ENCODE measurements at regions not wholly inside any gene's neighbourhood (a gene's known extent, or its start where the extent isn't known, plus 50 kb on each side); places are given as distances from the start of the nearest gene placed in this dataset.

GRCh38 chr1:212532469-212533147 lies 76.0 kb upstream of the ATF3 start:
- H3K4me3 ChIP-seq (ENCODE audit: low read depth, low read length): no peak overlapping the region
- no peak for DNase-seq (ENCODE audit: low read depth)
- no peak for TF ChIP-seq CTCF (conservative IDR thresholded peaks at IDR 0.05; ENCODE audit: low read depth, low read length)

GRCh38 chr1:212533148-212533517 lies 75.4 kb upstream of the ATF3 start:
- H3K4me3 ChIP-seq (ENCODE audit: low read depth, low read length): no peak overlapping the region
- DNase-seq (ENCODE audit: low read depth): no peak
- no peak for TF ChIP-seq CTCF (conservative IDR thresholded peaks at IDR 0.05; ENCODE audit: low read depth, low read length)

GRCh38 chr1:212536586-212536985 lies 72.0 kb upstream of the ATF3 start:
- no peak for TF ChIP-seq CTCF (conservative IDR thresholded peaks at IDR 0.05; ENCODE audit: low read depth, low read length)
- DNase-seq (ENCODE audit: low read depth): no peak
- no peak overlapping the region for H3K4me3 ChIP-seq (ENCODE audit: low read depth, low read length)

GRCh38 chr1:212537610-212538009 lies 71.0 kb upstream of the ATF3 start:
- no peak for DNase-seq (ENCODE audit: low read depth)
- H3K4me3 ChIP-seq (ENCODE audit: low read depth, low read length): no peak overlapping the region
- TF ChIP-seq CTCF (conservative IDR thresholded peaks at IDR 0.05; ENCODE audit: low read depth, low read length): no peak

- no peak for TF ChIP-seq CTCF (conservative IDR thresholded peaks at IDR 0.05; ENCODE audit: low read depth, low read length)
- DNase-seq (ENCODE audit: low read depth): no peak
- no peak overlapping the region for H3K4me3 ChIP-seq (ENCODE audit: low read depth, low read length)
These were observed 68.7 kb upstream of the ATF3 start for GRCh38 chr1:212539737-212540430.

- TF ChIP-seq CTCF (conservative IDR thresholded peaks at IDR 0.05; ENCODE audit: low read depth, low read length): no peak
- H3K4me3 ChIP-seq (ENCODE audit: low read depth, low read length): no peak overlapping the region
- DNase-seq (ENCODE audit: low read depth): no peak
These were observed 65.8 kb upstream of the ATF3 start for GRCh38 chr1:212542761-212543187.

GRCh38 chr1:212544110-212544509 lies 64.5 kb upstream of the ATF3 start:
- TF ChIP-seq CTCF (conservative IDR thresholded peaks at IDR 0.05; ENCODE audit: low read depth, low read length): no peak
- no peak for DNase-seq (ENCODE audit: low read depth)
- no peak overlapping the region for H3K4me3 ChIP-seq (ENCODE audit: low read depth, low read length)
